ENCODE measurements at regions not wholly inside any gene's neighbourhood (a gene's known extent, or its start where the extent isn't known, plus 50 kb on each side); places are given as distances from the start of the nearest gene placed in this dataset.

DNA sequence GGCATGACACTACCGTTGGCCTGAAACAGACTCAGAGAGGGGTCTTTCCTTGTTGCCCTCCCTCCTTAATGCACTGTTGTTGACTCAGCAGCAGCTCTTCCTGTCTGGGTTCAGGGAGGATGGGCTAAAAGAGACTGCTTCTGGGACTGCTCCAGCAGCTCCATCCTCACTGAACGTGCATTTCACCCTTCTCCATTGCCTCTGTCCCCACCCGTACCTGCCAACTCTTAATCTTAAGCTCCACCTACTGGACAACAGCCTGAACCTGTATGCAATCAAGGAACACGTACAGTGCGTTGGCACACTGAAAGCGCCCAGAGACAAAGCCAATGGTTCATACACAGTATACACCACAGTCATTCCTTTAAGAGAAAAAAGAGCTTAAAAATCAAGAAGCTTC lies 230.8 kb upstream of the RAB6C start:
- H3K27ac ChIP-seq (ENCODE audit: insufficient read depth, low read depth, low read length): no peak overlapping the region
- no peaks in the 10 kb centered on the region for H3K79me2 ChIP-seq (ENCODE audit: control insufficient read depth, insufficient read depth, low read length)
- POLR2A ChIA-PET: no interaction called here
- DNase-seq (ENCODE audit: low read depth, low spot score) (no peak), FAIRE-seq (no peak)
- BruUV-seq (replicated peaks): no TSS peak
- no peaks in the 10 kb centered on the region for H3K9me1 ChIP-seq (replicated peaks; ENCODE audit: control insufficient read depth, extremely low read depth, insufficient read depth, low read length)
- H2AFZ ChIP-seq (ENCODE audit: low read depth, low read length): no peak overlapping the region
- intact Hi-C loops (cut with micrococcal nuclease): no loop called here
- no peaks in the 10 kb centered on the region for H3K27me3 ChIP-seq (ENCODE audit: control insufficient read depth in 2 of 2, insufficient read depth in 2 of 2, low read length in 2 of 2)
- H3K36me3 ChIP-seq (ENCODE audit: control insufficient read depth in 2 of 2, extremely low read depth in 1 of 2, insufficient read depth in 2 of 2, low read length in 2 of 2): no peaks in the 10 kb centered on the region
- no peaks in the 10 kb centered on the region for H4K20me1 ChIP-seq (replicated peaks; ENCODE audit: control insufficient read depth, extremely low read depth, insufficient read depth, low read length)
- no peak overlapping the region for H3K9ac ChIP-seq (replicated peaks; ENCODE audit: extremely low read depth, insufficient read depth, low read length)
- no peak overlapping the region for H3K4me2 ChIP-seq (ENCODE audit: insufficient read depth, low read length)
- TF ChIP-seq CTCF (IDR thresholded peaks at IDR 0.05; ENCODE audit: extremely low read depth in 1 of 2, insufficient read depth in 1 of 2, low read depth in 1 of 2, low read length in 2 of 2) (no peak), POLR2AphosphoS5 (IDR thresholded peaks at IDR 0.05; ENCODE audit: insufficient read depth, low read depth, low read length) (no peak), EZH2 (IDR thresholded peaks at IDR 0.05; ENCODE audit: borderline replicate concordance, low read depth, low read length, severe bottlenecking) (no peak), GATA2 (IDR thresholded peaks at IDR 0.05; ENCODE audit: insufficient read depth, insufficient read length, low read depth, low read length) (no peak), POLR2A (IDR thresholded peaks at IDR 0.05; ENCODE audit: low read depth, low read length) (no peak), JUN (IDR thresholded peaks at IDR 0.05; ENCODE audit: borderline replicate concordance, insufficient read depth, insufficient read length, low read depth) (no peak), MYC (IDR thresholded peaks at IDR 0.05; ENCODE audit: low read depth, low read length) (no peak), FOS (IDR thresholded peaks at IDR 0.05; ENCODE audit: borderline replicate concordance, insufficient read depth, low read length) (no peak)
- TF ChIP-seq, protein P1, sequence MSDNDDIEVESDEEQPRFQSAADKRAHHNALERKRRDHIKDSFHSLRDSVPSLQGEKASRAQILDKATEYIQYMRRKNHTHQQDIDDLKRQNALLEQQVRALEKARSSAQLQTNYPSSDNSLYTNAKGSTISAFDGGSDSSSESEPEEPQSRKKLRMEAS (IDR thresholded peaks at IDR 0.05; ENCODE audit: insufficient read depth, insufficient read length): no peak
- H3K9me3 ChIP-seq (replicated peaks; ENCODE audit: control insufficient read depth, insufficient read depth, low read length): no peaks in the 10 kb centered on the region
- CTCF ChIA-PET: no interaction called here
- dilution Hi-C loops (cut with MboI; ENCODE audit: extremely low pct_ligation_motif_present, low sequenced_read_pairs): no loop called here
- H3K4me3 ChIP-seq (replicated peaks in 1 of 3; ENCODE audit: insufficient read depth in 1 of 3, low read depth in 1 of 3, low read length in 3 of 3): no peak overlapping the region
- H3K4me1 ChIP-seq (ENCODE audit: control insufficient read depth, extremely low read depth, insufficient read depth, low read length): no peaks in the 10 kb centered on the region
